Mesenchymal stem cell (in vitro differentiated cells and primary cell): ENCODE measurements at regions not wholly inside any gene's neighbourhood (a gene's known extent, or its start where the extent isn't known, plus 50 kb on each side); places are given as distances from the start of the nearest gene placed in this dataset.

Experiments
- DNase-seq: peaks from one replicate; pipeline ENCODE4 v3.0.0-alpha.2; 2013
- H2AFZ ChIP-seq: one replicate; pipeline ENCODE4 v1.6.1; 2013; ENCODE audit warnings: low read depth, mild to moderate bottlenecking, control low read depth, inconsistent platforms, low read length, moderate library complexity
- H2AK5ac ChIP-seq: 2 replicates; pipeline ENCODE4 v1.6.1; 2013; ENCODE audit warnings: low read length, moderate library complexity, mild to moderate bottlenecking, inconsistent platforms; ENCODE audit not compliant: severe bottlenecking
- H2BK120ac ChIP-seq: one replicate; pipeline ENCODE4 v1.6.1; 2013; ENCODE audit warnings: low read depth, mild to moderate bottlenecking, inconsistent platforms, low read length, moderate library complexity
- H2BK12ac ChIP-seq, 2 experiments: one replicate each; pipeline ENCODE4 v1.6.1; 2013; ENCODE audit warnings: inconsistent platforms in 2 of 2, low read length in 2 of 2, mild to moderate bottlenecking in 2 of 2, moderate library complexity in 2 of 2, control low read depth in 1 of 2
- H2BK15ac ChIP-seq: one replicate; pipeline ENCODE4 v1.6.1; 2013; ENCODE audit warnings: mild to moderate bottlenecking, low read depth, inconsistent platforms; ENCODE audit not compliant: poor library complexity, severe bottlenecking
- H2BK5ac ChIP-seq: 2 replicates; pipeline ENCODE4 v1.6.1; 2013; ENCODE audit warnings: low read depth, mild to moderate bottlenecking, low read length, control low read depth, inconsistent platforms; ENCODE audit not compliant: poor library complexity, severe bottlenecking
- H3K14ac ChIP-seq, 2 experiments: one replicate each; pipeline ENCODE4 v1.6.1; 2013; ENCODE audit warnings: inconsistent platforms in 2 of 2, low read length in 2 of 2, control low read depth in 1 of 2, mild to moderate bottlenecking in 1 of 2, moderate library complexity in 1 of 2
- H3K18ac ChIP-seq, 2 experiments: one replicate each; pipeline ENCODE4 v1.6.1; 2013; ENCODE audit warnings: inconsistent platforms in 2 of 2, low read length in 2 of 2, control low read depth in 1 of 2, low read depth in 1 of 2, mild to moderate bottlenecking in 1 of 2
- H3K23ac ChIP-seq, 2 experiments: one replicate each; pipeline ENCODE4 v1.6.1; 2013; ENCODE audit warnings: inconsistent platforms in 2 of 2, low read length in 2 of 2, mild to moderate bottlenecking in 2 of 2, moderate library complexity in 2 of 2, control low read depth in 1 of 2
- H3K27ac ChIP-seq: 2 replicates; pipeline ENCODE4 v1.5.1; 2013; ENCODE audit warnings: mild to moderate bottlenecking, moderate library complexity, low read length, control low read depth, inconsistent platforms; ENCODE audit not compliant: poor library complexity, severe bottlenecking
- H3K27me3 ChIP-seq, 2 experiments: 2 replicates each; pipeline versions ENCODE4 v1.6.1 to v1.7.0; 2013; ENCODE audit warnings: low read length in 2 of 2, mild to moderate bottlenecking in 2 of 2, moderate library complexity in 2 of 2, control low read depth in 1 of 2, inconsistent platforms in 1 of 2; ENCODE audit not compliant: control insufficient read depth in 1 of 2, insufficient read depth in 1 of 2
- H3K36me3 ChIP-seq, 2 experiments: 2 replicates each; pipeline versions ENCODE4 v1.6.1 to v1.7.0; 2013; ENCODE audit warnings: low read length in 2 of 2, control low read depth in 1 of 2, inconsistent platforms in 1 of 2, low read depth in 1 of 2, mild to moderate bottlenecking in 1 of 2; ENCODE audit not compliant: insufficient read depth in 2 of 2, control insufficient read depth in 1 of 2
- H3K4ac ChIP-seq, 2 experiments: one replicate each; pipeline ENCODE4 v1.6.1; 2013; ENCODE audit warnings: inconsistent platforms in 2 of 2, low read length in 2 of 2, mild to moderate bottlenecking in 2 of 2, moderate library complexity in 2 of 2, control low read depth in 1 of 2, low read depth in 1 of 2
- H3K4me1 ChIP-seq: 2 replicates; pipeline ENCODE4 v1.6.1; 2013; ENCODE audit warnings: low read depth, low read length, control low read depth; ENCODE audit not compliant: control insufficient read depth, insufficient read depth
- H3K4me2 ChIP-seq: 2 replicates; pipeline ENCODE4 v1.6.1; 2013; ENCODE audit warnings: low read length, mild to moderate bottlenecking, inconsistent platforms; ENCODE audit not compliant: poor library complexity, severe bottlenecking
- H3K4me3 ChIP-seq, 2 experiments: 2 replicates each; pipeline versions ENCODE4 v1.5.1 to v1.7.0; 2013; ENCODE audit warnings: low read length in 2 of 2, mild to moderate bottlenecking in 2 of 2, control low read depth in 1 of 2, low read depth in 1 of 2; ENCODE audit not compliant: insufficient read depth in 1 of 2
- H3K79me1 ChIP-seq: replicated peaks from 2 replicates; pipeline ENCODE4 v1.6.1; 2013; ENCODE audit warnings: mild to moderate bottlenecking, control low read depth, low read length, inconsistent platforms; ENCODE audit not compliant: poor library complexity, severe bottlenecking
- H3K9ac ChIP-seq: 2 replicates; pipeline ENCODE4 v1.7.0; 2013; ENCODE audit warnings: mild to moderate bottlenecking, low read length, moderate library complexity
- H3K9me3 ChIP-seq: 2 replicates; pipeline ENCODE4 v1.7.0; 2013; ENCODE audit warnings: mild to moderate bottlenecking, low read length; ENCODE audit not compliant: control insufficient read depth
- H4K8ac ChIP-seq: one replicate; pipeline ENCODE4 v1.6.1; 2013; ENCODE audit warnings: inconsistent platforms, mild to moderate bottlenecking, low read length, moderate library complexity
- H4K91ac ChIP-seq: one replicate; pipeline ENCODE4 v1.6.1; 2013; ENCODE audit warnings: mild to moderate bottlenecking, low read length, inconsistent platforms
- WGBS: methylation state at CpG from one replicate; pipeline ENCODE4 v1.1.7; 2013; ENCODE audit warnings: mixed read lengths; 5-methylcytosine and 5-hydroxymethylcytosine counted together

GRCh38 chr5:159409801-159410200 lies 79.5 kb upstream of the IL12B start:
- H3K79me1 ChIP-seq, result no peaks in the 10 kb centered on the region
- H3K4me1 ChIP-seq, result no peaks in the 10 kb centered on the region
- no peak overlapping the region for H3K4ac ChIP-seq
- peaks cover 0 to 43% of the 10 kb centered on the region in 2 experiments for H3K27me3 ChIP-seq
- no peak overlapping the region for H2BK12ac ChIP-seq
- H3K4me3 ChIP-seq, result no peak overlapping the region
- no peak overlapping the region for H2BK15ac ChIP-seq
- H3K4me2 ChIP-seq, result no peak overlapping the region
- no peak overlapping the region for H4K91ac ChIP-seq
- no peaks in the 10 kb centered on the region for H3K9me3 ChIP-seq
- no peak overlapping the region for H2AK5ac ChIP-seq
- no peak overlapping the region for H3K14ac ChIP-seq
- no peak for DNase-seq
- no peak overlapping the region for H2AFZ ChIP-seq
- 95% methylated on average over 3 of the region's 4 CpGs for WGBS
- H4K8ac ChIP-seq, result no peak overlapping the region
- H3K23ac ChIP-seq, result no peak overlapping the region
- H2BK120ac ChIP-seq, result no peak overlapping the region
- H2BK5ac ChIP-seq, result no peak overlapping the region
- H3K36me3 ChIP-seq, result no peaks in the 10 kb centered on the region
- no peak overlapping the region for H3K27ac ChIP-seq
- no peak overlapping the region for H3K9ac ChIP-seq
- no peak overlapping the region for H3K18ac ChIP-seq

- peaks cover 0 to 36% of the 10 kb centered on the region in 2 experiments for H3K27me3 ChIP-seq
- no peak overlapping the region for H3K4me2 ChIP-seq
- H3K36me3 ChIP-seq, result no peaks in the 10 kb centered on the region
- 84% methylated on average over 2 of the region's 2 CpGs for WGBS
- no peak overlapping the region for H3K4me3 ChIP-seq
- H2BK12ac ChIP-seq, result no peak overlapping the region
- H2BK120ac ChIP-seq, result no peak overlapping the region
- H4K8ac ChIP-seq, result no peak overlapping the region
- H2AK5ac ChIP-seq, result no peak overlapping the region
- H2BK5ac ChIP-seq, result no peak overlapping the region
- no peaks in the 10 kb centered on the region for H3K4me1 ChIP-seq
- H3K79me1 ChIP-seq, result no peaks in the 10 kb centered on the region
- no peak for DNase-seq
- H3K4ac ChIP-seq, result no peak overlapping the region
- H3K9me3 ChIP-seq, result no peaks in the 10 kb centered on the region
- no peak overlapping the region for H3K23ac ChIP-seq
- no peak overlapping the region for H2BK15ac ChIP-seq
- H3K27ac ChIP-seq, result no peak overlapping the region
- H3K18ac ChIP-seq, result no peak overlapping the region
- no peak overlapping the region for H3K14ac ChIP-seq
- no peak overlapping the region for H2AFZ ChIP-seq
- H4K91ac ChIP-seq, result no peak overlapping the region
- H3K9ac ChIP-seq, result no peak overlapping the region
Measured at GRCh38 chr5:159410480-159410879, 80.2 kb upstream of the IL12B start.

GRCh38 chr5:159411115-159411514 lies 80.8 kb upstream of the IL12B start:
- Histone ChIP-seq H2BK15ac (no peak overlapping the region), H2AFZ (no peak overlapping the region), H3K4me2 (no peak overlapping the region), H3K79me1 (no peaks in the 10 kb centered on the region), H2BK12ac (no peak overlapping the region), H3K18ac (no peak overlapping the region), H3K9me3 (no peaks in the 10 kb centered on the region), H2BK5ac (no peak overlapping the region), H3K27ac (no peak overlapping the region), H4K8ac (no peak overlapping the region), H3K4me1 (no peaks in the 10 kb centered on the region), H3K4me3 (no peak overlapping the region), H3K14ac (no peak overlapping the region), H3K36me3 (no peaks in the 10 kb centered on the region), H3K27me3 (peaks cover 0 to 30% of the 10 kb centered on the region in 2 experiments), H3K23ac (no peak overlapping the region), H4K91ac (no peak overlapping the region), H2BK120ac (no peak overlapping the region), H3K4ac (no peak overlapping the region), H2AK5ac (no peak overlapping the region), H3K9ac (no peak overlapping the region)
- 50% methylated on average over 3 of the region's 6 CpGs for WGBS
- DNase-seq, result no peak

GRCh38 chr5:159412284-159413046 lies 82.2 kb upstream of the IL12B start:
- DNase-seq, result peak; percentile 12
- Histone ChIP-seq H3K9ac (no peak overlapping the region), H3K18ac (no peak overlapping the region), H2BK120ac (no peak overlapping the region), H3K4me3 (no peak overlapping the region), H2BK5ac (no peak overlapping the region), H4K91ac (no peak overlapping the region), H3K27me3 (peaks cover 0 to 21% of the 10 kb centered on the region in 2 experiments), H2AFZ (no peak overlapping the region), H3K14ac (no peak overlapping the region), H2BK15ac (no peak overlapping the region), H3K4ac (no peak overlapping the region), H3K4me1 (no peaks in the 10 kb centered on the region), H3K27ac (no peak overlapping the region), H2BK12ac (no peak overlapping the region), H3K9me3 (no peaks in the 10 kb centered on the region), H3K23ac (no peak overlapping the region), H3K79me1 (no peaks in the 10 kb centered on the region), H2AK5ac (no peak overlapping the region), H3K36me3 (no peaks in the 10 kb centered on the region), H4K8ac (no peak overlapping the region), H3K4me2 (no peak overlapping the region)
- WGBS, result 61% methylated on average over 5 of the region's 6 CpGs
